Coronary artery (tissue), 2 donors: ENCODE measurements at regions not wholly inside any gene's neighbourhood (a gene's known extent, or its start where the extent isn't known, plus 50 kb on each side); places are given as distances from the start of the nearest gene placed in this dataset.
"Not testable (repeated sequence)": the region's sequence is repeated elsewhere in the genome, so short reads cannot be mapped to it uniquely, and the experiment has no call there.

ENCODE experiments used
- DNase-seq: peaks from one replicate; pipeline ENCODE4 v3.0.0-alpha.2; 2017; ENCODE audit warnings: low spot score
- H3K27ac ChIP-seq, 2 donors: fragments of 200-600 bp; sonication (generic); one replicate each; pipeline ENCODE4 v1.5.1; 2016 to 2019
- H3K4me3 ChIP-seq: fragments of 200-600 bp; sonication (generic); 2 replicates; pipeline ENCODE4 v1.5.1; 2016; ENCODE audit warnings: mild to moderate bottlenecking, moderate library complexity
- CTCF ChIP-seq: fragments of 200-600 bp; sonication (generic); IDR thresholded peaks from one replicate; pipeline ENCODE4 v1.5.1; 2019; ENCODE audit warnings: antibody characterized with exemption

GRCh38 chr18:46215902-46216723 is 111.9 kb downstream of the HAUS1 start:
- Histone ChIP-seq H3K4me3 (no peak overlapping the region), H3K27ac (no peak overlapping the region)
- TF ChIP-seq CTCF, result no peak
- no peak for DNase-seq

- DNase-seq, result no peak
- Histone ChIP-seq H3K4me3 (no peak overlapping the region), H3K27ac (no peak overlapping the region)
- TF ChIP-seq CTCF, result no peak
Measured at GRCh38 chr18:46220116-46220515, 115.9 kb downstream of the HAUS1 start.

- Histone ChIP-seq H3K4me3 (no peak overlapping the region), H3K27ac (no peak overlapping the region)
- DNase-seq, result no peak
- TF ChIP-seq CTCF, result no peak
Measured at GRCh38 chr18:46222093-46222492, 117.9 kb downstream of the HAUS1 start.

- TF ChIP-seq CTCF, result no peak
- no peak for DNase-seq
- H3K27ac ChIP-seq, result no peak overlapping the region
- no peak overlapping the region for H3K4me3 ChIP-seq
Measured at GRCh38 chr18:46222710-46223360, 118.7 kb downstream of the HAUS1 start.

- no peak for DNase-seq
- no peak for TF ChIP-seq CTCF
- Histone ChIP-seq H3K27ac (no peak overlapping the region), H3K4me3 (no peak overlapping the region)
Measured at GRCh38 chr18:46224181-46224775, 120.1 kb downstream of the HAUS1 start.

GRCh38 chr18:46226461-46226860 is 122.3 kb downstream of the HAUS1 start:
- TF ChIP-seq CTCF, result no peak
- H3K27ac ChIP-seq, result no peak overlapping the region
- DNase-seq, result no peak
- H3K4me3 ChIP-seq, result no peak overlapping the region

GRCh38 chr18:46229641-46230040 is 125.5 kb downstream of the HAUS1 start:
- not testable (repeated sequence) for H3K27ac ChIP-seq, H3K4me3 ChIP-seq, DNase-seq
